Fibroblast of the aortic adventitia (primary cell): ENCODE measurements at regions not wholly inside any gene's neighbourhood (a gene's known extent, or its start where the extent isn't known, plus 50 kb on each side); places are given as distances from the start of the nearest gene placed in this dataset.
"Not testable (repeated sequence)": the region's sequence is repeated elsewhere in the genome, so short reads cannot be mapped to it uniquely, and the experiment has no call there.

ENCODE experiments used
- DNase-seq: peaks from one replicate; pipeline ENCODE4 v3.0.0-alpha.2; 2010; ENCODE audit warnings: low read depth
- H3K4me3 ChIP-seq: 2 replicates; pipeline ENCODE4 v1.5.1; 2011; ENCODE audit warnings: low read depth, mild to moderate bottlenecking, control low read depth, low read length, moderate library complexity
- CTCF ChIP-seq: IDR thresholded peaks from 2 replicates; pipeline ENCODE4 v1.5.1; 2011; ENCODE audit warnings: mild to moderate bottlenecking, low read length, control low read depth, inconsistent platforms; ENCODE audit not compliant: insufficient read depth

- TF ChIP-seq CTCF = no peak
- DNase-seq = no peak
Observed at GRCh38 chr22:49460091-49460490, 367.6 kb downstream of the BRD1 start.

GRCh38 chr22:49458708-49459099, 369.0 kb downstream of the BRD1 start:
- no peak for TF ChIP-seq CTCF
- H3K4me3 ChIP-seq = no peak overlapping the region
- DNase-seq = no peak

More at GRCh38 chr22:49460091-49460490, 367.6 kb downstream of the BRD1 start:
- no peak overlapping the region for H3K4me3 ChIP-seq

DNA sequence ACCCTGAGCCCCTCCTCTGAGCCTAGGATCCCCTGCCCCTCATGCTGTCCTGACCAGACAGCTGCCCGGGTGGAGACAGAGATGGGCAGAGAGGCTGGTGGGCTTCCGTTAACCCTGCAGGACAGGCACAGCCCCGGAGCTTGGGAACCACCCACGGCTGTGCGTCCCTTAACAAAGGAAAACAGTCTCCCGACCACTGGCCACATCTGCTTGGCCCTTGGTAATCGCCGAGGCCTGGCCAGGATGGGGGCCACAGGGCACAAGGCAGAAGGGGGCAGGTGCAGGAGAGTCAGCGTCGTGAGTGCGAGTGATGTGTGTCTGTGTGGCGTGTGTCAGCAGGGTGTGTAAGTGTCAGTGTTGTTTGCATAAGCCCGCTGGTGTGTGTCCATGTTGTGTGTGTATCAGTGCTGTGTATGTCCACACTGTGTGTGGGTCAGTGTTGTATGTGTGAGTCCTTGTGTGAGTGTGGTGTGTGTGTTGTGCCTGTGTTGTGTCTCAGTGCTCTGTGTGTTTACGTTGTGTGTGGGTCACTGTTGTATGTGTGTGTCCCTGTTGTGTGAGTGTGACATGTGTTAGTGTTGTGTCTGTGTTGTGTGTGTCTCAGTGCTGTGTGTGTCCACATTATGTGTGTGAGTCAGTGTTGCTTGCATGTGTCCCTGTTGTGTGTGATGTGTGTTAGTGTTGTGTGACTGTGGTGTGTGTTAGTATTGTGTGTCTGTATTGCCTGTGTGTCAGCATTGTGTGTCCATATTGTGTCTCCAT, 369.5 kb downstream of the BRD1 start:
- no peak for DNase-seq
- H3K4me3 ChIP-seq = no peak overlapping the region
- no peak for TF ChIP-seq CTCF

DNA sequence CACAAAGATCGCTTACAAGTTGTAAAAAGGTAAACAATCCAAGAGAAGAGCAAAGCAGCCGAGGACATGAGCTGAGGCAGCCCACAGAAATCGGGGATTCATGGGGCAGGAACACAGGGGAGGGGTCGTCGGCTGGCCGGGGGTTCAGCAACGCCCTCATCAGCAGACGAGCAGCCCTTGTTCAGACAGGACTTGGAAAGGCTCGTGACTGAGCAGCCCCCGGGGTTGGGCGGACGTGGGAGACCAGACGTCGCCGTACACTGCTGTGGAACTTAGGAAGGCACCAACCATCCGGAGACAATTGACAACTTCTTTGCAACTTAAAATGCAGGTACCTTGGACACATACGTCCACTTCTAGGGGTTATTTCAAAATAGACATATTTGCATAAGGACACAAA, 370.5 kb downstream of the BRD1 start:
- no peak overlapping the region for H3K4me3 ChIP-seq
- no peak for DNase-seq
- no peak for TF ChIP-seq CTCF

DNA sequence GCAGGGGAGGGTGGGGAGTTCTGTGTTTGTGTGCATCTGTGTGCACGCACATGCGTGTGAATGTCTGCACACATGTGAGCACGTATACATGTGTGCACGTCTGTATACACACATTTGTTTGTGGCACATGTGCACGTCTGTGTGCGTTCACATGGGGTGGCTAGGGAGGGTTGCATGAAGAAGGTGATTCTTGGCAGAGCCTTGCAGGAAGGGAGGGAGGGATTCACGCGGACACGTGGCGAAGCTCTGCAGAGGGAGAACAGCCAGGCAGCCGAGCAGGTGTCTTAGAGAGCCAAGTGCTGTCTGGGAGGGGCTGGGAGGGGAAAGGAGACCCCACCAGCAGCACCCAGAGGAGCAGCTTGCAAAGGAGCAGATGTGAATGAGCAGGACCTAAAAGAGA, 372.1 kb downstream of the BRD1 start:
- no peak overlapping the region for H3K4me3 ChIP-seq
- no peak for TF ChIP-seq CTCF
- DNase-seq = no peak

DNA sequence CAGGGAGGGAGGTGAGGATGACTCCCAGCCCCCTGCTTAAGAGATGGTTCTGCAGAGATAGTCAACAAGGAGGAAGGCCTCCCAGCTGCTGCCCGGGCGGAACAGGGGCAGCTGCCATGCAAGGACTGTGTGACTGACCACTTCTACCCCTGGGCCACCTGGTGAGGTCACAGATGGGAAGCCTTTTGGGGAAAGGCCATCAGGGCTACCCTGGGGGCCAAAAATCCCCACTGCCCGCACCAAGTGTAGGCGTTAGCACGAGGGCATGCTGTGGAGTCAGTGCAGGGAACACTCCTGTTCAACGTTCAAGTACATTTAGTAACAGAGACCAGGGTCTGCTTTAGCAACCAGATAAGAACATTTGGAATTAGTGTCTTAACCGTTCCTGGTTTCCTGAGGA, 372.9 kb downstream of the BRD1 start:
- H3K4me3 ChIP-seq = no peak overlapping the region
- TF ChIP-seq CTCF = no peak
- no peak for DNase-seq

DNA sequence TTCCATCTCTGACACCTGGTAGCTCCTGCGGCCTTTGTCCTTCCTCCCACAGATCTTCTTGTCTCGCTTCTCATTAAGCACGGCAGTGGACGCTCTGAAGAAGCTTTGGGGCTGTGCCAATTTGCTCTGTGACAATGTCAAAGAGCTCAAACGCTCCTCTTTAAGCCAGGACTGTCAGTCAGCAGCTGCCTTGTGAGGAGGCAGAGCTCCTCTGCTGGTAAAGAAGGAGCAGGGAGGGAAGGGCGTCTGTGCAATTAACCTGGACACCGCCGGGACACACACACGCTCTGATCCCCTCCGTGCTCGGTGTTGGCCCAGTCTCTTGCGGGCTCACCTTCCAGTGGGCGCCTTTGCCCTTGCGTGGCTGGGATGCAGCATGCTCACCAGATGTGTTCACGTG, 373.9 kb downstream of the BRD1 start:
- no peak for DNase-seq
- no peak overlapping the region for H3K4me3 ChIP-seq
- no peak for TF ChIP-seq CTCF

DNA sequence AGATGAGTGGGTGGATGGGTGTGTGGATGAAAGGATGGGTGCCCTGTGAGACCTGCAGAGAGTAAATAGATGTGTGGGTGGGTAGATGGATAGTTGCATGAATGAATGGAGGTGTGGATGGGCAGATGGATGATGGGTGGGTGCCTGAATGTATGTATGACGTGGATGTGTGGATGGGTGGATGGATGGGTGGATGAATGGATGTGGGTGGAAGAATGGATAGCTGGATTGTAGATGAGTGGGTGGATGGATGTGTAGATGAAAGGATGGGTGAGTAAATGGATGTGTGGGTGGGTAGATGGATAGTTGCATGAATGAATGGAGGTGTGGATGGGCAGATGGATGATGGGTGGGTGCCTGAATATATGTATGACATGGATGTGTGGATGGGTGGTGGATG, 374.7 kb downstream of the BRD1 start:
- not testable (repeated sequence) for H3K4me3 ChIP-seq, DNase-seq
